CD4-positive, alpha-beta T cell treated with Interleukin-10 for 1 hour (primary cell): ENCODE measurements at regions not wholly inside any gene's neighbourhood (a gene's known extent, or its start where the extent isn't known, plus 50 kb on each side); places are given as distances from the start of the nearest gene placed in this dataset.
"Not testable (repeated sequence)": the region's sequence is repeated elsewhere in the genome, so short reads cannot be mapped to it uniquely, and the experiment has no call there.

ENCODE experiments used
- DNase-seq: peaks from one replicate; pipeline ENCODE4 v3.0.0-alpha.2; 2020

DNA sequence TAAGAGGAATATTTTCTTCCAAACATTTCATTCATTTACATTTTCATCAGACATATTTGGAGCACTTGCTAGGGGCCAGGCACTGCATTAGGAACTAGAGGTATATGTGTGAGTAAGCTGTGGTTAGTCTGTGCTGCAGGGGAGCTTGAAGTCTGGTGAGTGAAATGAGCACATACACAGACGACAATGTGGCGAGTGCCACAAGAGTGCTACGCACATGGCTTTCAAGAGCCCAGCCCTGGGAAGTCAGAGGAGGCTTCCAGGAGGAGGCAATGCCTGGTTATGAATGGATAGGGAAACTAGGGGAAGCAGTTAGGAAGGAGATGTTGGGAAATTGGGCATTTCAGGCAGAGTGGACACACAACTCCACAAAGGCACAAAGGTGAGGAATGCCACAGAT, 171.8 kb downstream of the IER5 start:
- DNase-seq = no peak

DNA sequence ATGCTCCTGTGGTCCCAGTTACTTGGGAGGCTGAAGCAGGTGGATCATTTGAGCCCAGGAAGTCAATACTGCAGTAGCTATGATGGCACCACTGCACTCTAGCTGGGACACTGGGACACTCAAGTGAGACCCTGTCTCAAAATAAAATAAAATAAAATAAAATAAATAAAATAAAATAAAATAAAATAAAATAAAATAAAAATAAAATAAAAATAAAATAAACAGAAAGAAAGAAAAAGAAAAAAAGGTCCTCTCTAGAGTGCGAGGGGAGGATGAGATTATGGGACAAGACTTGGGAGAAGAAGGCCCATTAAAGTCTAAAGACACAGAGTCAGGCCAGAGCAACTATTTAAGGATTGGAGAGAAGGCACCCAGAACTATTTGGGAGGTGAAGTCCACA, 172.5 kb downstream of the IER5 start:
- no peak for DNase-seq

DNA sequence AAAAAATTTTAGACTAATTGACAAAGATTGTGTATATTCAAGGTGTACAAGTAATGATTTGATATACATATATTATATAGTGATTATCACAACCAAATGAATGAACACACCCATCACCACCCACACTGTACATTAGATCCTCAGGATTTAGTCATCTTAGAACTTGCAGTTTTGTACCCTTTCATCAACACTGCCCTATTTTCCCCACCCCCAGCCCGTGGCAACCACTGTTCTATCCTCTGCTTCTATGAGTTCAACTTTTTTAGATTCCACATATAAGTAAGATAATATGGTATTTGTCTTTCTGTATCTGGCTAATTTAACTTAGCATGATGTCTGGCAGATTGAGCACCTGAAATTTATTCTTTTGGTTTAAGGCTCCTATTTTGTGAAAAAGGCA, 173.6 kb downstream of the IER5 start:
- no peak for DNase-seq

DNA sequence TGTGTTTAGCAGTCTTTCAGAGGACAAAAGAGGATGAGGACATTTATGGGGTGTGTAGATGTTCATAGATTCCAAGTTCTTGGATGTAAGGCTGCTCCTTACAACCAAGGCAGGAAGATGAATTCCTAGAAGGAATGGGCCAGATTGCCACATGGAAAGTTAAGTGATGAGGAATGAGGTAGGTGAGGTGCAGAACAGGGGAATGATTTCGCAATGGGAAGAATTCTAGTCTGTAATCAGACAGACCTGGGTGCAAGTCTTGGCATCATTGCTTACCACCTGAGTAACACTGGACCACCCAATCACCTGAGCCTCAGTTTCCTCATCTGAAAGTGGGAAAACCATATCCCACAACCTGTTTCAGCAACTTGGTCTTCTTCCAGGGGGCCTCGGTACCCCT, 174.9 kb downstream of the IER5 start:
- no peak for DNase-seq

DNA sequence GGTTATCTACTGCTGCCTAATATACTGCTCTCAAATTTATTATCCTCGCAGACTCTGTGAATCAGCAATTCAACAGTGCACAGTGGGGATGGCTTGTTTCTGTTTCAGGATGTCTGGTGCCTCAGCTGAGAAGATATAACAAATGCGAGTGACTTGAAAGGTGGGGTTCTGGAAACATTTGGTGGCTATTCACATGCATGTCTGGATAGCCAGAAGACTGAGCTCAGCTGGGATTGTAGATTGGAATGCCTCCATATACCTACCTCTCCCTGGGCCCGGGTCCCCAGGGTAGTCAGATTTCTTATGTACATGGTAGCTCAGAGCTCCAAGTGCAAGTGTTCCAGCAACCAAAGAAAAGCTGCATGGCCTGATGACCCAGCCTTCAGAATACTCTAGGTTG, 176.3 kb downstream of the IER5 start:
- no peak for DNase-seq

DNA sequence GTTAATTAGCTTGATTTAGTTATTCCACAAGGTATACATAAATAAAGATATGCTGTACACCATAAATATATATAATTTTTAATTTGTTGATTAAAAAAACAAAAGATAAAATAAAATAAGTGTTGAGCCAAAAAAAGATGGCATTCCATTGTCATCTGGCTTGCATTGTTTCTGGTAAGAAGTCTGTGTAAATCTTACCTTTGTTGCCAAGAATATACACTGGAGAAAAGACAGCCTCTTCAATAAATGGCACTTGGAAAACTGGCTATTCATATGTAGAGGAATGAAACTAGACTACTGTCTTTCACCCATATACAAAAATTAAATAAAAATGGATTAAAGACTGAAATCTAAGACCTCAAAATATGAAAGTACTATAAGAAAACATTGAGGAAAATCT, 196.5 kb downstream of the IER5 start:
- no peak for DNase-seq

DNA sequence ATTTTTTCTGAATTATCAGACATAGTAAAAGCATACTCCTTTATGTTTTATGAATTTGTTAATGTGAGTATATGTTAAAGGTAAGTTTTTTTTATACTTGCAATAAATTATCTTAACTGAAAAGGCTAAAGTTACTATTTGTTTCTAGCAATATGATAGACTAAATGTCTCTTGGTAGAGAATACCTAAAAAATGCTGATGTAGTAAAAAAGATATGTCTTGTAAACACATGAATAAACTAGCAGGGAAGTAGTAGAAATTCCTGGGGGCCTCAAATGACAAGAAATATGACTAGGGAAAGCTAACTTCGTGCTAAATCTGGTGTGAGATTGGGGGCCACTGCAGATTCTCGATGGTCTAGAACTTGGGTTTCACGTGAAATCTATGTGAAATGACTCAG, 188.1 kb upstream of the CACNA1E start:
- no peak for DNase-seq

DNA sequence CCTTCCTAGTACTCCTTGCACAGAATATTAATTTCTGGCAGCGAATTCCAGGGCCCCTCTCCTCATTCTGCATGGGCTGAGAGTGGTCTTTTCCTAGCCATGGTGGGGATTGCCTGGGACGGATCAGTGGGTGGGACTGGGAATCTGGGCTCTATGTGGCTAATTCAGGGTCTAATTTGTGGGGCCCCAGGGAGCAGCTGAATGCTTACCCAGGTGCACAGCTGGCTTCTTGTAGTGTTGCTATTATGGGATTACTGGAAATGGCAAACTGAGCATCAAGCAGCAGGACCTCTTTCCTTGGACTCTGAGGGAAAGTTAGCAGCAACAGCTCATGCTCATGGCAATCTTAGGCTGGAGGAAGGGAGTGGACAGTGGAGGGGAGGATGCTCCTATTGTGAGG, 187.1 kb upstream of the CACNA1E start:
- no peak for DNase-seq

DNA sequence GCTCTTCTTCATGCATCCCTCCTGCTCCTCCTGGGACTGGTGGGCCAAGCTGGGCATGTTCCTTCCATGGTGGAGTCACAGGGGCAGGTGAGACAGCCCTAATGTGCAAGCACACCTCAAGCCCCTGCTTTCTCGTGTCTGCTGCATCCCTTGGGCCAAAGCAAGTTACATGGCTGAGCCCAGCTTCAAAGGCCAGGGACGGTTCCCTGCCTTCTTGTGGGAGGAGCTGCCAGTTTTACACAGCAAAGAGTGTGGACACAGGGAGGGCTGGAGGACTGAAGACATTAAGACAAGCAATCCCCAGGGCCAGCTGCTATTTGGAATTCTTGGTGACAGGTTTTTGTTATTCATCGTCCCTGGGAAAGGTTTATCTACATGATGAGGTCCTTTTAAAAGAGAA, 175.2 kb upstream of the CACNA1E start:
- no peak for DNase-seq

DNA sequence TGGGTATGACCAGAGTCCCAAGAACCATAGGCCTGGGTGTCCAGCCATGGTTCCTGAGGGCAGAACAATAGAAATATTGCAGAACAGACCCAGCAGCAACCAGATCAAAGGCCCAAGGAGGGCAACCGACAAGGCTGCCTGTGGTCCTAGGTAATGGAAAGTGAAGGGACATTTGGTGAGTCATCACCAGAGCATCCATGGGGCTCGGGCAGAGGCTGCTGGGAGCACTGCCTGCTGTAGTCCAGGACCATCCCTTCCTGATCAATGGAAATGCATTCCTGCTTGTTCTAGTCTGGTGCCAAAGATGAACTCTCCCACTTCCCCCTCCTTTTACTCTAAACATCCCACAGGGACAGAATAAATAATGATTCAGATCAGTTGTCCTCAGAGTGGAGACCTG, 172.8 kb upstream of the CACNA1E start:
- DNase-seq = no peak

DNA sequence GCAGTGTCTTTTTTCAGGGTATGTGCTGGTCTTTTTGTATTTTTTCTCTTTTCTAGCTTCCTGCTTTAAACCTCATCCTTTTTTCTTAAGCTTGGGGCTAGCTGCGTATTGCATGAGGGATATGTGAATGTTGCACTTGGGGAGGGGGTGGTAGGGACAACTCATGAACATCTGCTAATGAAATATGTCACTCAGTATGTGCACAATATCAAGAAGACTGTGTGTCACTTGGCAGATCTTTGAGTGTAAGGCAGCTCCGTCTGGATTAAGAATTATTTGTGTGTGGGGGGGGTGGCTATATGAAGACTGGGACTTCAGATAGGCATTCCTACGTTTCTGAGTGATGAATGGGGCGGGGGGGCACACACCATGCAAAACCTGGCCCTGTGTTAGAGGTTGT, 170.4 kb upstream of the CACNA1E start:
- DNase-seq = no peak

DNA sequence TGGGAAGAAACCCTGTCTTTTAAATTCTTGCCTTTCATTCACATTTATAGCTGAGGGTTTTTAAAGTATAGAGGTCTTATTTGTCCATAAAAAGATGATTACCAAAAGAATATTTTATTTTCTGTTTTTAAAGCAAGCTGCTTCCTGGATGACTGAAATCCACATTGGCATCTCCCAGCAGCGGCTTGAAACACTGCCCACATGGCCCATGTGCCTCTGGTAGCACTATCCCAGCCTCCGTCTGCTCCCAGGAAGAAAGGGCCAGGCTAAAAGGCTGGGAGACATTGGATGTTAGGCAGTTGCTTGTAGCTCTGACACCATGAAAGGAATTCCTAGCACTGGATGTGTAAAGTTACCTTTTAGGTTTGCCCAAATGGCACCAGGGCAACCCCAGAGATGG, 169.9 kb upstream of the CACNA1E start:
- DNase-seq = no peak

DNA sequence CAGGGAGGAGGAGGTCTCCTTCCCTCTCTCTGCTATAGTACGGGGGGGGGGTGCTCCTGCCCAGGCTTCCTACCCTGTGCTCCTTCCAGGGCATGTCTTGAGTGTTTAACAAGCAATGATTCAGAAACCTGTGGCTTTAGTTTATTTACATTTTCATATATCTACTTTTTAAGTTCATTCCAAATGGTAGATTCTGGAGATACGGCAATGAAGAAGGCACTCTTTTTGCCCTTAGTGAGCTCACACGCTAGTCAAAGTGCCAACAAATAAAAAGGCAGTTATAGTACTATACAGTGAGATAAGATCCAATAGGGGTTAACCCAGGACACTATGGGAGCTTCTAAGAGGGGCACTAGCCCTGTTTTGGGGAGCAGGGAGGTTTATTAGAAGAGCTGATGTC, 169.3 kb upstream of the CACNA1E start:
- DNase-seq = no peak

DNA sequence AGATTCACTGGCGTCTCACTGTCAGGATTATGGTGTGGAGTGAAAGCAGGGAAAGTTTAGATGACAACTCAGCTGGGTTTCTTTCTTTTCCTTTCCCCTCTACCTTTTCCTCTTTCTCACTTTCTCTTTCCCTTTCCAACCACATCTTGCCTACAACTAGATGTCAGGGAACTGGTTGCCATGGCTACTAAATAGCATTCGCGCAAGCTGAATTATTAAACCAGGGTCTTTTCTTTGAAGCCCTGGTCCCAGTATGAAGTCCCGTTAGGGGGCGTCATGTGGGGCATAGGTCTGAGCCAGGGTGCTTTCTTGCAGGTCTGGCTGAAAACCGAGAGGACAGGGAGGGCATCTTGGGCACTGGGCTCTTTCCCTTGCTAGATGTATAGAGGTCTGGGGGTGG, 168.4 kb upstream of the CACNA1E start:
- DNase-seq = no peak

DNA sequence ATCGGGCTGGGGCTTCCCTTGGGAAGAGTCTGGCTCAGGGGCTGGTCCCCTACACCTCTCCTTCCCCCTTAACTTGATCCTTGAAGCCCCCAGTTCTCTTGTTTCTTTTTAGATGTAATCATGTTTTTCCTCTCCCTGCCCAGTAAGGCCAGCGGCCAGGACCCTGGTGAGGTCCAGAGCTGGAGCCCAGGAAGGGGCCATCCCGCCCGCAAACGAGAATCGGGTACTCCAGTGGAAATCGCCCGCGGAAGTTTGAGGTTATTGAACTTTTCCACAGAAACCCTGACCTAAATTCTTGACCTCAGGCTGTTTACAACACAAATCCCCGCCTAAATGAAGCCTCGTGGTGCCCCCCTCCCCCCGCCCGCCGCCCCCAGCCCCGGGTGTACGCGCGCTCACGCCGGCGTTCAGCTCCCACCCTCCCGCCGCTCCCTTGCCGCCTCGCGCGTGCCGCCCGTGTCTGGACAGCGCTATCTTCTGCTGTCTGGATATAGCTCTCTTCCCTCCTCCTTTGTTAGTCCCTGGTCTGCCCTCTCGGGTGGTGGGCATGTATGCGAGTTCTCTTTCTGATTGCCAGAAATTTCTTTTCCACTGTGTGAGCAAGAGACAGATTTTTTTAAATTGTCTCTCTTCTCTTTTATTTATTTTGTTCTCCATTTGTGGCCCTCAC, 165.9 kb upstream of the CACNA1E start:
- DNase-seq = no peak

DNA sequence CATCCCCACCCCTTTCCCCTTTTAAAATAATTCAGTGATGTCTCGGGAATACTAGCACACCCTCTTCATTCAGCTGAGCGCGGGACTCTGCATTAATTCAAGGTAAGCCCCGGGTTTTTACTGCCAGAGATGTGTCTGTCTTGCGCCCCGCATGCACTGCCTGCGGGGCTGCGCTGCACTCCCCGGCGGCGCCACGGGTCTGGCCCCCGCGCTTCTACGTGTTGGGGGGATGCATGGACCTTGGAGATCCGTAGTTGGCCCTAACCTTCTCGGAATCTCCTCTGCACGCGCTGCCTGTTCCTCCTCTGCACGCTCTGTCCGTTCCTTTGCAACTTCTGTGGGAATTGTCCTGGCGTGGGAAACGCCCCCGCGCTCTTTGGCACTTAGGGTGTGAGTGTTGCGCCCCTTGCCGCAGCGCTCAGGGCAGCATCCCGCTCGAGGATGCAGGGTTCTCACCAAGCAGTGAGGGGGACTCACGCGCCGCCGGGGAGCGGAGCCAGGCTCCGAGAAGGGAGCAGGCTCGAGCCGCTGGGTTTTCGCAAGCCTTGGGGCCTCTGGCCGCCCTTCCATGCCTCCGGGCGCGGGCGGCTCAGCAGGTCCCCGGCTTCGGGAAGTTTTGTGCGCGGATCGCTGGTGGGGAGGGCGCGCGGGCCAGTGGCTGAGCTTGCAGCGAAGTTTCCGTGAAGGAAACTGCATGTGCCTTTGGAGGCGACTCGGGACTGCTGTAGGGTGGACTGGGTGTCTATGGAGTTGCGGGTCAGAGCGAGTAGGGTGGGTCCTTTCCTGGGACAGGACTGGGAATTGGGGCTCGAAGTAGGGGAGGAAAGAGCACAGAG, 165.1 kb upstream of the CACNA1E start:
- no peak for DNase-seq

DNA sequence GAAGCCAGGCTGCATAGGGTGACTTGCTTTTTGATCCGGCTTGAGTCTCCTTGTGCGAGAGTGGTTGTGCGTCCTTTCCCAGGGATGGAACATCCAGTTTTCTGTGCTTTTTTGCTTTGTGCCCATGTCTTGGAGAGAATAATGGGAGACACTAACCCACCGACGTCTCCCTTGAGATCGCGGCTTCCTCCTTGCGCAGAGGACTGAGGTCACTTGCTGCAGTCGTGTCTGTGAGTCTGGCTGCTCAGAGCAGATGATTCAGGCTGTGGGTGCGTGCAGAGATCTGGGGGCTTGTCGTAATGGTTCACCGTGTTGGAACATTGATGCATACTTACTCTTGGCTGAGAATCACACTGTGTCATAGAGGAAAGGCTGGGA, 164.5 kb upstream of the CACNA1E start:
- DNase-seq = no peak

DNA sequence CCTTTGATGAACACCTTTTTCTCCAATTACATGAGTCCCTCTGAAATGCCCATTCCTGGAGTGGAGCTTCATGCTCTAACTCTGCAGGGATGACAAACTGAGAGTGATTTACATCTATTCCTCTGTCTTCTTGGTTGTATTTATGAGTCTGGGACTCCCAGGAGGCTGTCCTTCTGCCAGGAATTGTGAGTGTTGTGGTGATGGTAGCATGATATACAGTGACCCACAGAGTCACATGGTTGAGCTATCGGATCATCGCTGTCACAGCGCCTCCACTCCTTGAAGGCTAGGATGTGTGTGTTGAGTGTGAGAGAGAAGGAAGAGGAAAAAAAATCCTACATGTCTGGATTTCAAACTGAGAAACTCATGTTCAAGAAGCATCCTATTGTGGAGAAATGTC, 163.4 kb upstream of the CACNA1E start:
- no peak for DNase-seq

DNA sequence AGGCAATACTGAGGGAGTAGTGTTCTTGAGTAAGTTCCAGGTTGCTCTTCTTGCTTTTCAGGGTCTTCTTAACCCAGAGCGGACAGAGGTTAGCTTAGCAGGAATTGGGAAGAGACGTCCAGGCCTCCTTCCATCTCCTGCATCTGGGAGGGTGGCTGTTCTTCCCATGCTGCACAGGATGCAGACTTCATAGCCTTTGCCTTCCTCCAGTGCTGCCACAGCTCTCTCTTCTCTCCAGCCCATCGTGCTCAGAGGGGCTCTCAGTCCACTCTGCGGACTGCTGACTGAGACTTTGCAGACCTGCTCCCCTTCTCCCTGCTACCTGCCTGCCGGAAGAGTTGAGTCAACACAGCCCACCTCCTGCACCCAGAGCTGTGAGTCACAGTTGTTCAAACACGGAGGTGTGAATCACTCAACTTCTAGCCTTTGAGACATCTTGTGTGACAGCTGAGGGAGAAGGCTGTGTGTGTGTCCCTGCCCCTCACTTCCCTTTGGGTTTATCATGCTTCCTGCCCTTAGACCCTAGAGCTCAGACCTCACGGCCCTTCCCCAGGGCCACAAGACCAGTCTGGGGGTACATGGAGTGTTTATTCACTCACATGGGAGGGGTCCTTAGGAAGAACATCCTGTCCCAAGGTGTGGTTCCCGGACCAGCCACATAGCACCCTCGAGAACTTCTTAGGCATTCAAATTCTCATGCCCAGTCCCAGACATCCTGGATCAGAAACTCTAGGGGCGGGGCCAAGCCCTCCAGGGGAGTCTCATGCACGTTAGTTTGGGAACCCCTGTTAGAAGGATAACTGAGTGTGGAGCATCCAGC, 158.3 kb upstream of the CACNA1E start:
- no peak for DNase-seq

DNA sequence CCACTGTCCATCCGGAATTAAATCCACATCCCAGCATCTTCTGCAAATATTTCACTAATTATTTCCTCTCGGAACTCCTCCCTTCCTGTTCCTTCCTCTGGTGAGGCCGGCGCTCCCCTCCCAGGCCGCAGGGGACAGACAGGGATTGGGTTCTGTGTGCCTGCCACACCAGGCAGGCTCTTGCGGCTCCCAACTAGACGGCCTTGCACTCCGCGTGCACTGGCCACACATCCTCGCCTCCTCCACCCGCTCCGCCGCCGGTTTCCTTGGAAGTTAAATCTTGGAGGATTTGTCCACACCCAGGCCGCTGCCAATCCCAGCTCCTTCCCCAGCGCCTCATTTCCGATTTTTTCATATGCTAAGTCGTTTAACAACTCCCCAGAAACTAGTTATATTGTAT, 157.6 kb upstream of the CACNA1E start:
- not testable (repeated sequence) for DNase-seq

DNA sequence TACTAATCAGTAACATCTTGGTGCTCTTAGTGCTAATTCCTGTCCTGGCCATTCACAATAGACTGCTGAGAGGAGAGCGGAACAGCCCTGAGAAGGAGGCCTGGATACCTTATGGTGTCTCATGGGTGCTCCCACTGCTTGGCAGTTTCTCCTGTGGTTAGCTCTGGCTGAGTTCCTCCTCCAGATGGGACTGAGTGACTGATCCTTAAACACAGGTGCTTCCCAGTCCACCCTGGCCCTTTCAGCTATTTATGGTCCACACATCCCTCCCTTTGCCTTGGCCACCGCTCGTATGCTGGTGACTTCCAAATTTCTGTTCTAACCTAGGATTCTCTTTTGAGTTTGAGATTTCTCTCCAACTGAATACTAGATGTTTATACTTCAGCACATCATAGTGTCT, 157.0 kb upstream of the CACNA1E start:
- DNase-seq = no peak

DNA sequence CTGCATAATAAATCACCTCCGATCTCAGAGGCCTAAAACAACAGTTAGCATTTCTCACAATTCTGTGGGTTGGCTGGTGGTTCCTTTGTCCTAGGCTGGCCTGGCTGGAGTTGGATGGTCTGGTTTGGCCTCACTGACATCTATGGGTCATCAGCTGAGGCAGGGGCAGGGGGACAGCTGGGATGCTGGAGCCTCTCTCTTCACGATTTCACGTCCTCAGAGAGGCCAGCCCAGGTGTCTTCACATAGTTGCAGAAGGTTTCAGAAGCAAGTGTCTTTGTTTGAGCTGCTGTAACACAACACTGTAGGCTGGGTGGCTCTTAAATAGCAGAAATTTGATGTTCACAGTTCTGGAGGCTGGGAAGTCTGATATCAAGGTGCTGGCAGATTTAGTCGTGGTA, 155.5 kb upstream of the CACNA1E start:
- no peak for DNase-seq

DNA sequence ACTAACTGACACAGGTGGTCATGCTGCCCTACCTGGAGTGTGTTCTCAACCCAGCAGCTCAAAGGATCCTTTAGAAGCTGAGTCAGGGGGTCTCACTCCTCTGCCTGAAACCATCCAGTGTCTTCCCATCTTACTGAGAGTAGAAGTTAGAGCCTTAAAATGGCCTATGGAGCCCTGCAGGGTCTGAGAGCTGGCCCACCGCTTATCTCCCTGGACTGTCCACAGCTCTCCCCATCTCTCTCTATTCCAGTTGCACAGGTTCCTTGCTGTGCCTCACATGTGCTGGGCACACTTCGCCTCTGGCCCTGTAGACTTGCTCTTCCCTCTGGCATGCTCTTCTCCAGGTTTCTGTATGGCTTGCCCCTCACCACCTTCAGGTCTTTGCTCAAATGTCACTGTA, 148.6 kb upstream of the CACNA1E start:
- no peak for DNase-seq

DNA sequence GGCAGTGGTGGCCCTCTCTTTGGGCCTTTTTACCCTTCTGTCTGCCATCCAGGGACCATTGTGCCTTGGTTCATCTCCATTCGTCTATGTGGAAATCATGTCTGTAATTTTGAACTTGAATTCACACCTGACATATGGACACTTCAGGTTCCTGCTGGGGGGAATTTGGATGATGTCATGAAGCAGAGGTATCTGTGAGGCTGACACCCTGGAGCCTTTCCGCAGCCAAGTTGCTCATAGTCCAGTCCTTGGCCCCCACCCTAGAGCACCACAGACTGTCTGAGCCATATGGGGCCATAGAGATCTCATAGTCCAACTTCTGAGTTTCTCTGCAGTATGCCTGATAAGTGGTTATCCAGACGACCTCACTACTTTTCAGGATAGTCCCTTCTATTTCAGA, 147.7 kb upstream of the CACNA1E start:
- no peak for DNase-seq
